ENCODE measurements at regions not wholly inside any gene's neighbourhood (a gene's known extent, or its start where the extent isn't known, plus 50 kb on each side); places are given as distances from the start of the nearest gene placed in this dataset.

DNA sequence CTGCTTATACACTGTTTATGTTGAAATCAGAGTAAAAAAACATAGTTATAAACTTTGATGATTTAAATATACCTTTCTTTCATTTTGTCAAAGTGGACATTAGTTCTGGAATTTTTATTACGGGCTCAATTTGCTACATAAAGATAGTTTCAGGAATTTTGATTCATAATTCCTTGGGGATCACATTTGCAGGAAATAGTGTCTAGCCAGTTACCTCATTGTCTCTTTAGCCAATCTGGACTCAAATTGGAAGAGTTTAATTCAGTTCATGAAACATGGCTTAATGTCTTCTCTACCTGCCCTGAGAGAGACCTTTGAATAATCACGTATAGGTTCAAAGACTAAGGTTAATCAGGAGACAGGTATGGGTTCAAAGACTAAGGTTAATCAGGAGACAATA is 262.6 kb downstream of the HGF start:
- intact Hi-C loops (cut with micrococcal nuclease) = no loop called here
- H3K4me3 Mint-ChIP-seq = no peak overlapping the region
- DNase-seq (ENCODE audit: low spot score) = no peak
- H3K27ac Mint-ChIP-seq = no peak overlapping the region
- no peaks in the 10 kb centered on the region for H3K36me3 Mint-ChIP-seq (ENCODE audit: low read depth)
- H3K9me3 Mint-ChIP-seq = no peaks in the 10 kb centered on the region
- H3K27me3 Mint-ChIP-seq (ENCODE audit: insufficient read depth) = no peaks in the 10 kb centered on the region
- H3K4me1 Mint-ChIP-seq (ENCODE audit: low read depth) = no peaks in the 10 kb centered on the region

DNA sequence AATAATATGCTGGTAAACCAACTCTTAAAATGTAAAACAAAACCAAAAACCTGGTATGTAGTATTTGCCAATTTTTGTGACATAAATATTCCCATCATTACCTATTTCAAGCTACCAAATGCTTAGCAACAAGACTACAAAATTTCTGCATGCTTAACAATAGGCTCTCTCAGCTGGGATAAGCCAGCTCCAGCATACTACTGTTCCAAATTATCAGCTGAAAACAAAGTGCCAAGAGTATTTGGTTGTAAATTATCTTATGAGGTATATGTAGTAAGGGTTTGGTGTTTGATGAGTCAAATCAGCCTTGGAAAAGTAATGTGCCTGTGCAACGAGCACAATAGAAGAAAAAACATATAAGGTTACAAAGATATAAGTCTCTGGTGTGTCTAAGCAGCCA is 263.2 kb downstream of the HGF start:
- intact Hi-C loops (cut with micrococcal nuclease) = no loop called here
- Mint-ChIP-seq H3K9me3 (no peaks in the 10 kb centered on the region), H3K36me3 (ENCODE audit: low read depth) (no peaks in the 10 kb centered on the region), H3K4me1 (ENCODE audit: low read depth) (no peaks in the 10 kb centered on the region), H3K4me3 (no peak overlapping the region), H3K27me3 (ENCODE audit: insufficient read depth) (no peaks in the 10 kb centered on the region), H3K27ac (no peak overlapping the region)
- no peak for DNase-seq (ENCODE audit: low spot score)

DNA sequence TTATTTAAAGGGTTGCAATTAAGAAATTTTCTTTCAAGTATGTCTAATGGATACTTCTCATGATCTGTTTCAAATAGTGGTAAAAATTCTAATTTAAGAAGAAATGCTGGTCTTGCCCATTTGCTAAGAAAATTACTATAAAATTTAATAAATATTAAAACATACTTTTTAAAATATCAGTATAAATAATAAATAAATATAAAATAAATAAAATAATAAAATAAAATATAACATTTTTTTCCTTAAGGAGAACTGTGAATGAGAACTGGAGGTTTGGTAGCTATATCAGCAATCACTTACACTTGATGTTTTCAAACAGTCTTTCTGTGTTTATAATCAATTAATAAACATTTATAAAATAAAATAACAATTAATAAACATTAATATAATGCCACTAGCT is 266.1 kb downstream of the HGF start:
- no peaks in the 10 kb centered on the region for H3K9me3 Mint-ChIP-seq
- intact Hi-C loops (cut with micrococcal nuclease) = no loop called here
- no peaks in the 10 kb centered on the region for H3K4me1 Mint-ChIP-seq (ENCODE audit: low read depth)
- no peak overlapping the region for H3K4me3 Mint-ChIP-seq
- H3K27ac Mint-ChIP-seq = no peak overlapping the region
- H3K27me3 Mint-ChIP-seq (ENCODE audit: insufficient read depth) = no peaks in the 10 kb centered on the region
- DNase-seq (ENCODE audit: low spot score) = no peak
- H3K36me3 Mint-ChIP-seq (ENCODE audit: low read depth) = no peaks in the 10 kb centered on the region

DNA sequence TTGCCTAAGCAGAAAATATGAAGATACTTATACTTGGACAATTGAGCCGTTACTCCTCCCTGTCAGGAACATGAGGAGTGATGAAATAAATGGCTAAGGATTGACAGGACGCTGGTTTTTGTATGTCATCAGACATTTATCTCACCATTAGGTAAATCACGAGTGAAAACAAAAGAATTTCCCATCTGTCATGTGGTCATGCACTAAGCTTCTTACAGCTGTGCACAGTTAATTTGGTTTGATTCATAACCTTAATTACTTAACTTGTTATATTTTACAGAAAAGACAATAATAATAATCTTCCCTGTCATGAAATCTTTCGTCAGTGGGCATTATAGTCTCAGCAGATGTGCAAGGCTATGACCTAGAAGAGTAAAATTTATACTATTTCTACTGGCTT is 266.5 kb downstream of the HGF start:
- Mint-ChIP-seq H3K27me3 (ENCODE audit: insufficient read depth) (no peaks in the 10 kb centered on the region), H3K4me3 (no peak overlapping the region), H3K36me3 (ENCODE audit: low read depth) (no peaks in the 10 kb centered on the region), H3K9me3 (no peaks in the 10 kb centered on the region), H3K4me1 (ENCODE audit: low read depth) (no peaks in the 10 kb centered on the region), H3K27ac (no peak overlapping the region)
- intact Hi-C loops (cut with micrococcal nuclease) = no loop called here
- no peak for DNase-seq (ENCODE audit: low spot score)

DNA sequence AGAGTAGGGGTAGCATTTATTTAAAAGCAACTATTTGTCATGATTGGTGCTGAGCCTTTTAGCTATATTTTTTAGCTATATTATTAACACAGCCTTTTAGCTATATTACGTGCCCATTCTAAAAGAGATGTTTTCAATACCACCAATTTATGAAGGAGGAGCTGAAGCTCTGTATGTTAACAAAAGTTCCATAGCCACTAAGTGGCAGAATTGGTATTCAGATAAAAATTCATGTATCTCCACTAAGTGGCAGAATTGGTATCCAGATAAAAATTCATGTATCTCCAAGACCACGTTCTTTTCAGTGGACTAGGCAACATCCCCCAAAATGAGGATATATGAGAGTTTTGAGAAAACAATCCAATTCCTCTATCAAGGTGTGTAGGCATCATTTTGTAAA is 268.6 kb downstream of the HGF start:
- Mint-ChIP-seq H3K4me1 (ENCODE audit: low read depth) (no peaks in the 10 kb centered on the region), H3K4me3 (no peak overlapping the region), H3K27me3 (ENCODE audit: insufficient read depth) (no peaks in the 10 kb centered on the region), H3K9me3 (no peaks in the 10 kb centered on the region), H3K27ac (no peak overlapping the region), H3K36me3 (ENCODE audit: low read depth) (no peaks in the 10 kb centered on the region)
- intact Hi-C loops (cut with micrococcal nuclease) = no loop called here
- no peak for DNase-seq (ENCODE audit: low spot score)

DNA sequence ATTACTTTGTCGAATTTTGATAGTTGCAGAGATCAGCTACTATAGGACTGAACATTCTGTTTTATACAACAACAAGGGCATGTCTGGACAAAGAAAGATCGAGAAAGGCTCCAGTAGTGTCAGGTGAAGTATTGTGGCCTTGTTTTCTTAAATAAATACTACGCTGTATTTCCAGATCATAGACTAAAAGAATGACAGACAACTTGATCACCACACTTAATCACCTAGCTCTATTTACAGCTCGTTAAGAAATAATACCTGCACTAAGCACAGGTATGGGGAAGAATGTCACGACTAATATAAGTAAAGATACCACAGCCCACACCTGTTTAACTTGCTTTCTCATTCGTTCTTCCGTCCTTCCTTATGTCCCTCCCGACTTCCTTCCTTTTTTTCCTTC is 269.2 kb downstream of the HGF start:
- intact Hi-C loops (cut with micrococcal nuclease) = no loop called here
- Mint-ChIP-seq H3K27ac (no peak overlapping the region), H3K36me3 (ENCODE audit: low read depth) (no peaks in the 10 kb centered on the region), H3K4me3 (no peak overlapping the region), H3K9me3 (no peaks in the 10 kb centered on the region), H3K4me1 (ENCODE audit: low read depth) (no peaks in the 10 kb centered on the region), H3K27me3 (ENCODE audit: insufficient read depth) (no peaks in the 10 kb centered on the region)
- DNase-seq (ENCODE audit: low spot score) = no peak

DNA sequence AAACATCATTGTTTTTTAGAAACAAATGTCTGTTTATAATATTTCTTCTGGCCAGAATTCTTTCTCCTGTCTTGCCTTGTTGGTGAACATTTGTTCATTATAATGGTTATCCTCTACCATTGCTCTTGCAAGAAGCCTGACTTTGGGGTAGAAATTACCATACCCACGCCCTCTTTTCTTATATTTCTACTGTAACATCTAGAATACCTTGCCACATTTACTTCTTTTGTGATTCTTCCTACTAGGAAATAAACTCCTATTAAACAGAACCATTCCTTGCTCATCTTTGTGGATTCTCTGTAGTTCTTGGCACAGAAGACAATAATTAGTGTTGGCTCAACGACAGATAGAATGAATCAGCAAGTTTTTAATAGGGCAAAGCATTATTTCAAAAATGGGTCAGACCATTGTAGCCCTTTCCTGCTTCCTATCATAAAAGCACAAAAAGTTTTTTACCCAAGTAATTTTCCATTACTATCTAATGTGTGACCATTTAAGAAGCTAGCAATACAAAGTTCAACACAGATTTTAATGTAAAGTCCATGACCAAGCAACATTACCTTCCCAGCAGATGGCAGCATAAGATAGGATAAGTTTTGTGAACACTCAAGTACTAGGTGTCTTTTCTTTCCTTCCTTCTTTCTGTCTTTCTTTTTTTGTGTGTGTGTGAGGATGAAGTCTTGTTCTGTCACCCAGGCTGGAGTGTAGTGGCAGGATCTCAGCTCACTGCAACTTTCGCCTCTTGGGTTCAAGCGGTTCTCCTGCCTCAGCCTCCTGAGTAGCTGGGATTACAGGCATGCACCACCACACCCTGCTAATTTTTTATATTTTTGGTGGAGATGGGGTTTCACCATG is 270.4 kb downstream of the HGF start:
- H3K27me3 Mint-ChIP-seq (ENCODE audit: insufficient read depth) = no peaks in the 10 kb centered on the region
- intact Hi-C loops (cut with micrococcal nuclease) = loop anchor here (1.0 to 5.0 kb wide), 2 partner anchors 458 to 1073 kb away; no protein-coding TSS in a partner anchor
- H3K36me3 Mint-ChIP-seq (ENCODE audit: low read depth) = no peaks in the 10 kb centered on the region
- H3K4me1 Mint-ChIP-seq (ENCODE audit: low read depth) = no peaks in the 10 kb centered on the region
- no peak for DNase-seq (ENCODE audit: low spot score)
- no peak overlapping the region for H3K4me3 Mint-ChIP-seq
- H3K9me3 Mint-ChIP-seq = no peaks in the 10 kb centered on the region
- no peak overlapping the region for H3K27ac Mint-ChIP-seq

DNA sequence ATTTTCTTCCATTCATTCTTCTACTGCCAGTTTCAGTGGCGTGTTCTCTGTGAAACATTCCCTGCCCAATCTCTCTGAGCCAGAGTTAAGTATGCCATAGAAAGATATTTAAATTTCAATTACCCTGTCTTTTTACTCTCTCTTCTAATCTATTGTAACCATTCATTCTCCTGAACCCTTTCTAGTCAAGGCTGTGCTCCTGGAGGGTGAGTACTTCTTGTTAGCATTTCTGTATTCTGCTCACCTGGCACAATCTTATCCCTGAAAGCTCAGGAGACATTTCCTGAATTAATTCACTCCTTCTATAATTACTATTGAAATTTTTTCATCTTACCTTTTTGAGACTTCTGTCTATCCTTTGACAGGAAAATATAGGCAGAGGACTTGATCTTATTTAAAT is 271.7 kb downstream of the HGF start:
- no peaks in the 10 kb centered on the region for H3K27me3 Mint-ChIP-seq (ENCODE audit: insufficient read depth)
- H3K36me3 Mint-ChIP-seq (ENCODE audit: low read depth) = no peaks in the 10 kb centered on the region
- no peaks in the 10 kb centered on the region for H3K9me3 Mint-ChIP-seq
- no peak overlapping the region for H3K27ac Mint-ChIP-seq
- no peak overlapping the region for H3K4me3 Mint-ChIP-seq
- intact Hi-C loops (cut with micrococcal nuclease) = loop anchor here (5.0 kb wide), 1 partner anchor 459 kb away; no protein-coding TSS in a partner anchor
- no peak for DNase-seq (ENCODE audit: low spot score)
- H3K4me1 Mint-ChIP-seq (ENCODE audit: low read depth) = no peaks in the 10 kb centered on the region

DNA sequence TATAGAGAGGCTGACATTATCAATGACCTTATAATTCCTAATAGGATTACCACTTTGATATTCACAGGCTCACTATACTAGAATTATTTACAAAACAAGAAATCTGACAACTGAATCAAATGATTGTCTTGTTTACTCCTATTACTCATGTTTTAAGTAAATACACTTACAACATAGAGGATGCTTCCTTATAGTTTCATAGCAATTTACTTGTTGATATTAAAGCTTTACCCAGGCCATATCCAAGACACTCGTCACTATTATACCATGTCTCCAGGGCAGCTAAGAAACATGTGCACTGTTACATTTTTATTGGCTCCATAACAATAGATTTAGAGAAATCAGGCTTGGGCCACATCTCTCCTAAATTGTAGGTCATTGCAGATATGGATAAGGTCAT is 276.9 kb downstream of the HGF start:
- Mint-ChIP-seq H3K27ac (no peak overlapping the region), H3K9me3 (no peaks in the 10 kb centered on the region), H3K4me1 (ENCODE audit: low read depth) (no peaks in the 10 kb centered on the region), H3K4me3 (no peak overlapping the region), H3K36me3 (ENCODE audit: low read depth) (no peaks in the 10 kb centered on the region), H3K27me3 (ENCODE audit: insufficient read depth) (no peaks in the 10 kb centered on the region)
- intact Hi-C loops (cut with micrococcal nuclease) = no loop called here
- DNase-seq (ENCODE audit: low spot score) = no peak

DNA sequence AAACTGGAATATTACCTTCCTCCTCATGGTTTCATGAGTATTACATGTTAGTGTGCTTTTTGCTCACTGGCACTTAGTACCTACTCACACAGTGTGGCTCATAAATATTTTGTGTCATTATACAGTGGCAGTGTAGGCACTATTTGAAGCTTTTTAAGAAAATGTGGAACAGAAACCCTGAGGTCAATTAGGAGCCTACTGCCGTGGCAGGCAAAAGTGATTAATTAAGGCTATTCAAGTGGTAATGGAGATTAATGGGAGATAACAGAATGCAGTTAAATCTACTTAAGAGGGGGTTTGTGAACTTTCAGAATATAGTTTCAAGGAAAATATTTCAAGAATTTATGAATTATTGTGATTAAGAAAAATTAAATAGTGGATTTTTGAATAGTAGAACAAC is 277.6 kb downstream of the HGF start:
- intact Hi-C loops (cut with micrococcal nuclease) = no loop called here
- DNase-seq (ENCODE audit: low spot score) = no peak
- no peaks in the 10 kb centered on the region for H3K9me3 Mint-ChIP-seq
- no peak overlapping the region for H3K4me3 Mint-ChIP-seq
- H3K27ac Mint-ChIP-seq = no peak overlapping the region
- H3K36me3 Mint-ChIP-seq (ENCODE audit: low read depth) = no peaks in the 10 kb centered on the region
- H3K27me3 Mint-ChIP-seq (ENCODE audit: insufficient read depth) = no peaks in the 10 kb centered on the region
- no peaks in the 10 kb centered on the region for H3K4me1 Mint-ChIP-seq (ENCODE audit: low read depth)

DNA sequence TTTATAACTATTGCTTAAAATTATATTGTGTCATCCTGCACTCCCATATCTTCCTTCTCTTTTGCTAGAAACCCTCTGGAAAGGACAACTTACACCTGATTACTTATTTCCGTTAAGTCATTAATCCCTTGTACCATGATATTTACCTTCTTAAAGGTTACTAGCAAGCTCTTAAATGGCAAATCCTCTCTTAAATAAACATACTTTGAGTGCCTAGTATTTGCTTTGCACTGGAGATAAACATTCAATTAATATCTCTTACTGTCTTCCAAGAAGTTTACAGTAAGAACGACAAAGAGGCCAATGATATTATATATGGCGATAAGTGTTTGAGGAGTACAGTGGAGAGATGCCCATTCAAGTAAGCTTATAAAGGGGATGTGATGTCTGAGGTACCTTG is 278.3 kb downstream of the HGF start:
- intact Hi-C loops (cut with micrococcal nuclease) = no loop called here
- no peak overlapping the region for H3K4me3 Mint-ChIP-seq
- H3K4me1 Mint-ChIP-seq (ENCODE audit: low read depth) = no peaks in the 10 kb centered on the region
- no peak overlapping the region for H3K27ac Mint-ChIP-seq
- no peaks in the 10 kb centered on the region for H3K9me3 Mint-ChIP-seq
- no peak for DNase-seq (ENCODE audit: low spot score)
- H3K36me3 Mint-ChIP-seq (ENCODE audit: low read depth) = no peaks in the 10 kb centered on the region
- H3K27me3 Mint-ChIP-seq (ENCODE audit: insufficient read depth) = no peaks in the 10 kb centered on the region

DNA sequence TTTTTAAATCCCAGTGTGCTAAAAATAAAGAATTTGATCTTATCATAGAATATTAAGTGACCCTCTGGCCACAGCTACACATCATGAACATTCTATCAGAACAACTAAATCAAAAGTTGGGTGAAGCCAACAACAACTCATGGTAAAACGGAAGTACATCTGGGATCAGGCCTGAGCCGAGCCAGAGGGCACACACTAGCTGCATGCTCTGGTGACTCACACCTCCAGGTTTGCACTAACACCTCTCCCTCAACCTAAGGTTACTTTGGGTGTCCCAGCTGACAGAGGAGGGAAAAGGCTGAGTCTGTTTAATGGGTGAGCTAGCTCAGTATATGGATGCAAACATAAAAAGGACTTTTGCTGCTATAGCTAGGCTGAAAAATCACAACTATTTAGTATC is 281.6 kb downstream of the HGF start:
- intact Hi-C loops (cut with micrococcal nuclease) = no loop called here
- DNase-seq (ENCODE audit: low spot score) = no peak
- no peaks in the 10 kb centered on the region for H3K9me3 Mint-ChIP-seq
- no peak overlapping the region for H3K27ac Mint-ChIP-seq
- no peak overlapping the region for H3K4me3 Mint-ChIP-seq
- no peaks in the 10 kb centered on the region for H3K27me3 Mint-ChIP-seq (ENCODE audit: insufficient read depth)
- H3K4me1 Mint-ChIP-seq (ENCODE audit: low read depth) = no peaks in the 10 kb centered on the region
- H3K36me3 Mint-ChIP-seq (ENCODE audit: low read depth) = no peaks in the 10 kb centered on the region

DNA sequence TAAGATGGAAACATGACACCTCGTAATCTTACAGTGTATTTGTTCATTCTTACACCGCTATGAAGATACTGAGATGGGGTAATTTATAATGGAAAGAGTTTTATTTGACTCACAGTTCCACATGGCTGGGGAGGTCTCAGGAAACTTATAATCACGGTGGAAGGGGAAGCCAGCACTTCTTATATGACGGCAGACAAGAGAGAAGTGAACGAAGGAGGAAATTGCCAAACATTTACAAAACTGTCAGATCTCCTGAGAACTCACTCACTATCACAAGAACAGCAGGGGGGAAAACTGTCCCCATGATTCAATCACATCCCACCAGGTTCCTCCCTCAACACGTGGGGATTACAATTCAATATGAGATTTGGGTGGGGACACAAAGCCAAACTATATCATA is 282.3 kb downstream of the HGF start:
- H3K9me3 Mint-ChIP-seq = no peaks in the 10 kb centered on the region
- DNase-seq (ENCODE audit: low spot score) = no peak
- no peaks in the 10 kb centered on the region for H3K27me3 Mint-ChIP-seq (ENCODE audit: insufficient read depth)
- H3K4me1 Mint-ChIP-seq (ENCODE audit: low read depth) = no peaks in the 10 kb centered on the region
- no peaks in the 10 kb centered on the region for H3K36me3 Mint-ChIP-seq (ENCODE audit: low read depth)
- H3K27ac Mint-ChIP-seq = no peak overlapping the region
- H3K4me3 Mint-ChIP-seq = no peak overlapping the region
- intact Hi-C loops (cut with micrococcal nuclease) = no loop called here

DNA sequence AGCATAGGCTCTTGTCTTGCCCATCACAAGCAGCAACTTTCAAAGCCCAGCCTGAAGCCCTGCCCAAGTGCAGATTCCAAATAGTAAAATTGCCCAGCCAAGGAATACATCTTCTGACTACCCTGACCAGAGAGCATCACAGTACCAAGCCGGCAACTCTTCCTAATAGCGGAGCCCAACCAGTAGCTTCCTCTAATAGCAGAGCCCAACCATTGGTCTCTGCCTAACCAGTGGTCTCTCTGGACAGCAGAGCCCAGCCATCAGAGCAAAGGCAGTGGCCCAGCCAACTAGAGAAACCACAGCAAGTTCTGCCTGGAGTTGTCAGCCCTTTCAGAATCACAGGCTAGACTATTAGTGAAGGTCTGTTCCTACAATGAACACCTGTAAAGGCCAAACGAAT is 285.6 kb downstream of the HGF start:
- no peaks in the 10 kb centered on the region for H3K9me3 Mint-ChIP-seq
- intact Hi-C loops (cut with micrococcal nuclease) = loop anchor here (5.0 kb wide), 1 partner anchor 533 kb away; no protein-coding TSS in a partner anchor
- DNase-seq (ENCODE audit: low spot score) = no peak
- no peaks in the 10 kb centered on the region for H3K36me3 Mint-ChIP-seq (ENCODE audit: low read depth)
- no peak overlapping the region for H3K27ac Mint-ChIP-seq
- H3K27me3 Mint-ChIP-seq (ENCODE audit: insufficient read depth) = no peaks in the 10 kb centered on the region
- H3K4me1 Mint-ChIP-seq (ENCODE audit: low read depth) = no peaks in the 10 kb centered on the region
- H3K4me3 Mint-ChIP-seq = no peak overlapping the region

All from activated T-helper 1 cell treated with anti-CD3 and anti-CD28 coated beads, Interleukin-12 subunit alpha, Interleukin-12 subunit beta, Interleukin-2, Interleukin-4 antibody, amounts not matched to agents 30 ng/mL and 10 ng/mL and 1 ng/mL, durations not matched to agents 14 hours and 24 hours and 36 hours (primary cell).